ENCODE measurements at regions not wholly inside any gene's neighbourhood (a gene's known extent, or its start where the extent isn't known, plus 50 kb on each side); places are given as distances from the start of the nearest gene placed in this dataset.

GRCh38 chr2:55802067-55802466 is 108.4 kb upstream of the PNPT1 start:
- TF ChIP-seq, protein P1, sequence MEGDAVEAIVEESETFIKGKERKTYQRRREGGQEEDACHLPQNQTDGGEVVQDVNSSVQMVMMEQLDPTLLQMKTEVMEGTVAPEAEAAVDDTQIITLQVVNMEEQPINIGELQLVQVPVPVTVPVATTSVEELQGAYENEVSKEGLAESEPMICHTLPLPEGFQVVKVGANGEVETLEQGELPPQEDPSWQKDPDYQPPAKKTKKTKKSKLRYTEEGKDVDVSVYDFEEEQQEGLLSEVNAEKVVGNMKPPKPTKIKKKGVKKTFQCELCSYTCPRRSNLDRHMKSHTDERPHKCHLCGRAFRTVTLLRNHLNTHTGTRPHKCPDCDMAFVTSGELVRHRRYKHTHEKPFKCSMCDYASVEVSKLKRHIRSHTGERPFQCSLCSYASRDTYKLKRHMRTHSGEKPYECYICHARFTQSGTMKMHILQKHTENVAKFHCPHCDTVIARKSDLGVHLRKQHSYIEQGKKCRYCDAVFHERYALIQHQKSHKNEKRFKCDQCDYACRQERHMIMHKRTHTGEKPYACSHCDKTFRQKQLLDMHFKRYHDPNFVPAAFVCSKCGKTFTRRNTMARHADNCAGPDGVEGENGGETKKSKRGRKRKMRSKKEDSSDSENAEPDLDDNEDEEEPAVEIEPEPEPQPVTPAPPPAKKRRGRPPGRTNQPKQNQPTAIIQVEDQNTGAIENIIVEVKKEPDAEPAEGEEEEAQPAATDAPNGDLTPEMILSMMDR (conservative IDR thresholded peaks at IDR 0.05; ENCODE audit: low read depth, low read length), result no peak
- TF ChIP-seq EZH2 (IDR thresholded peaks at IDR 0.05; ENCODE audit: low read length, unreplicated experiment) (no peak), EZH2phosphoT487 (IDR thresholded peaks at IDR 0.05; ENCODE audit: borderline replicate concordance, low read length) (no peak)
